Esophagus muscularis mucosa (tissue), 4 donors: ENCODE measurements at regions not wholly inside any gene's neighbourhood (a gene's known extent, or its start where the extent isn't known, plus 50 kb on each side); places are given as distances from the start of the nearest gene placed in this dataset.

ENCODE experiments used
- EP300 ChIP-seq: sonication (generic); formaldehyde crosslinking; IDR thresholded peaks from one replicate; pipeline ENCODE4 v1.6.1; 2017; ENCODE audit warnings: antibody characterized with exemption
- POLR2A ChIP-seq: fragments of 450-650 bp; IDR thresholded peaks from one replicate; pipeline ENCODE4 v1.6.1; 2017; ENCODE audit warnings: antibody characterized with exemption, moderate library complexity, mild to moderate bottlenecking, low read depth
- POLR2AphosphoS5 ChIP-seq, 2 donors: sonication (generic); formaldehyde crosslinking; IDR thresholded peaks; one replicate each; pipeline ENCODE4 v1.6.1; 2017; ENCODE audit warnings: antibody characterized with exemption in 2 of 2
- TF ChIP-seq, protein P1 (sequence below), 3 experiments: fragments of 200-600 bp in 2 of 3; fragments of 450-650 bp in 1 of 3; sonication (generic) in 2 of 3; IDR thresholded peaks; one replicate each; pipeline ENCODE4 v1.5.1; 2017 to 2019; ENCODE audit warnings: antibody characterized with exemption in 3 of 3, mild to moderate bottlenecking in 2 of 3, moderate library complexity in 1 of 3

GRCh38 chr3:102174832-102175374, 259.9 kb upstream of the ZPLD1 start:
- TF ChIP-seq, protein P1, sequence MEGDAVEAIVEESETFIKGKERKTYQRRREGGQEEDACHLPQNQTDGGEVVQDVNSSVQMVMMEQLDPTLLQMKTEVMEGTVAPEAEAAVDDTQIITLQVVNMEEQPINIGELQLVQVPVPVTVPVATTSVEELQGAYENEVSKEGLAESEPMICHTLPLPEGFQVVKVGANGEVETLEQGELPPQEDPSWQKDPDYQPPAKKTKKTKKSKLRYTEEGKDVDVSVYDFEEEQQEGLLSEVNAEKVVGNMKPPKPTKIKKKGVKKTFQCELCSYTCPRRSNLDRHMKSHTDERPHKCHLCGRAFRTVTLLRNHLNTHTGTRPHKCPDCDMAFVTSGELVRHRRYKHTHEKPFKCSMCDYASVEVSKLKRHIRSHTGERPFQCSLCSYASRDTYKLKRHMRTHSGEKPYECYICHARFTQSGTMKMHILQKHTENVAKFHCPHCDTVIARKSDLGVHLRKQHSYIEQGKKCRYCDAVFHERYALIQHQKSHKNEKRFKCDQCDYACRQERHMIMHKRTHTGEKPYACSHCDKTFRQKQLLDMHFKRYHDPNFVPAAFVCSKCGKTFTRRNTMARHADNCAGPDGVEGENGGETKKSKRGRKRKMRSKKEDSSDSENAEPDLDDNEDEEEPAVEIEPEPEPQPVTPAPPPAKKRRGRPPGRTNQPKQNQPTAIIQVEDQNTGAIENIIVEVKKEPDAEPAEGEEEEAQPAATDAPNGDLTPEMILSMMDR (IDR thresholded peaks at IDR 0.05) = peak in 1 of 3 experiments; percentile 25
- TF ChIP-seq POLR2A (no peak), POLR2AphosphoS5 (IDR thresholded peaks at IDR 0.05) (no peak), EP300 (no peak)
